Bronchial epithelial cell (primary cell): ENCODE measurements at regions not wholly inside any gene's neighbourhood (a gene's known extent, or its start where the extent isn't known, plus 50 kb on each side); places are given as distances from the start of the nearest gene placed in this dataset.

ENCODE experiments used
- DNase-seq: peaks from one replicate; pipeline ENCODE4 v3.0.0-alpha.2; 2010; ENCODE audit warnings: low read depth
- FAIRE-seq: peaks from 2 replicates; lab custom pipeline; 2011; peaks lifted over from hg19 to GRCh38; lab: Jason Lieb, UNC
- H3K27me3 ChIP-seq: 2 replicates; pipeline ENCODE4 v1.5.1; 2011; ENCODE audit warnings: low read length; ENCODE audit not compliant: control insufficient read depth, insufficient read depth
- H3K36me3 ChIP-seq: 2 replicates; pipeline ENCODE4 v1.5.1; 2011; ENCODE audit warnings: low read length; ENCODE audit not compliant: control insufficient read depth, insufficient read depth
- H3K4me3 ChIP-seq: 2 replicates; pipeline ENCODE4 v1.5.1; 2011; ENCODE audit warnings: mild to moderate bottlenecking, low read depth, low read length, control low read depth
- TF ChIP-seq, protein P1 (sequence below): IDR thresholded peaks from 2 replicates; pipeline ENCODE4 v1.5.1; 2011; ENCODE audit warnings: mild to moderate bottlenecking, moderate library complexity, low read length, control low read depth, inconsistent platforms; ENCODE audit not compliant: insufficient read depth, severe bottlenecking

DNA sequence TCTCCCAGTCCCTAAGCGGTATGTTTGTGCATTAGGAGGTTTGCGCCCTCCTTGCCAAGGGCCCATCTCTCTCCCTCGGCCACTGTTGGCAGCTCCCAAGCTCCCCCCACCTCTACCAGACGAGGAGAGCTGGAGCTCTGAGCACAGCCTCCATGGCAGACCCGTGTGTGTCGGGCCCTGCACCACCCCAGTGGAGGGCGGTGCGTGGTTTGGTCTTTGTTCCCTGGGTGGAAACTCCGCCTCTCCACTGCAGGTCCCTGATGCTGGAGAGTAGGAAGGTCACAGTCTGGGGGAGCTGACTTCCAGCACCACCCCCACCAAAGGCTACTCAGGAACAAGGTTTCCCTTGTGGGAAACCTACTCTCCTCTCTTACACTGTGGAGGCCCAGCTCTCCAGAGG is 162.6 kb upstream of the FHL2 start:
- TF ChIP-seq, protein P1, sequence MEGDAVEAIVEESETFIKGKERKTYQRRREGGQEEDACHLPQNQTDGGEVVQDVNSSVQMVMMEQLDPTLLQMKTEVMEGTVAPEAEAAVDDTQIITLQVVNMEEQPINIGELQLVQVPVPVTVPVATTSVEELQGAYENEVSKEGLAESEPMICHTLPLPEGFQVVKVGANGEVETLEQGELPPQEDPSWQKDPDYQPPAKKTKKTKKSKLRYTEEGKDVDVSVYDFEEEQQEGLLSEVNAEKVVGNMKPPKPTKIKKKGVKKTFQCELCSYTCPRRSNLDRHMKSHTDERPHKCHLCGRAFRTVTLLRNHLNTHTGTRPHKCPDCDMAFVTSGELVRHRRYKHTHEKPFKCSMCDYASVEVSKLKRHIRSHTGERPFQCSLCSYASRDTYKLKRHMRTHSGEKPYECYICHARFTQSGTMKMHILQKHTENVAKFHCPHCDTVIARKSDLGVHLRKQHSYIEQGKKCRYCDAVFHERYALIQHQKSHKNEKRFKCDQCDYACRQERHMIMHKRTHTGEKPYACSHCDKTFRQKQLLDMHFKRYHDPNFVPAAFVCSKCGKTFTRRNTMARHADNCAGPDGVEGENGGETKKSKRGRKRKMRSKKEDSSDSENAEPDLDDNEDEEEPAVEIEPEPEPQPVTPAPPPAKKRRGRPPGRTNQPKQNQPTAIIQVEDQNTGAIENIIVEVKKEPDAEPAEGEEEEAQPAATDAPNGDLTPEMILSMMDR: no peak
- DNase-seq (no peak), FAIRE-seq (no peak)
- peaks cover 6% of the 10 kb centered on the region for H3K27me3 ChIP-seq
- no peaks in the 10 kb centered on the region for H3K36me3 ChIP-seq
- H3K4me3 ChIP-seq: no peak overlapping the region

DNA sequence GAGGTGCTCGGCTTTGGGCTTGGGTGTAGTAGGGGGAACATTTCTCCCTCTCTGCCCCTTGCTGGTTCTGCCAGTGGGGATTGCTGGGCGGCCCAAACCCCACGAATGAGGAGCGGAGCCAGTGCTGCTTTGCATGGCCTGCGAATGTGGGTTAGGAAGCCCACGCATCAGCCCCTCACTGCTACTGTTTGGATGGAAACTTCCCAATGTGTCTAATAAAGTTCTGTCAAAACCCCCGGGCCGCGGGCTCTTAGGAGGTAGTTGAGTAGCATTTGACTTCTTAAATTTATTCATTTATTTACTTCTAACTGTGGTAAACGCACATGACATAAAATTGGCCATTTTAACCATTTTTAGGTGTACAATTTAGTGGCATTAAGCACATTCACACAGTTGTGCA is 161.3 kb upstream of the FHL2 start:
- TF ChIP-seq, protein P1: no peak

DNA sequence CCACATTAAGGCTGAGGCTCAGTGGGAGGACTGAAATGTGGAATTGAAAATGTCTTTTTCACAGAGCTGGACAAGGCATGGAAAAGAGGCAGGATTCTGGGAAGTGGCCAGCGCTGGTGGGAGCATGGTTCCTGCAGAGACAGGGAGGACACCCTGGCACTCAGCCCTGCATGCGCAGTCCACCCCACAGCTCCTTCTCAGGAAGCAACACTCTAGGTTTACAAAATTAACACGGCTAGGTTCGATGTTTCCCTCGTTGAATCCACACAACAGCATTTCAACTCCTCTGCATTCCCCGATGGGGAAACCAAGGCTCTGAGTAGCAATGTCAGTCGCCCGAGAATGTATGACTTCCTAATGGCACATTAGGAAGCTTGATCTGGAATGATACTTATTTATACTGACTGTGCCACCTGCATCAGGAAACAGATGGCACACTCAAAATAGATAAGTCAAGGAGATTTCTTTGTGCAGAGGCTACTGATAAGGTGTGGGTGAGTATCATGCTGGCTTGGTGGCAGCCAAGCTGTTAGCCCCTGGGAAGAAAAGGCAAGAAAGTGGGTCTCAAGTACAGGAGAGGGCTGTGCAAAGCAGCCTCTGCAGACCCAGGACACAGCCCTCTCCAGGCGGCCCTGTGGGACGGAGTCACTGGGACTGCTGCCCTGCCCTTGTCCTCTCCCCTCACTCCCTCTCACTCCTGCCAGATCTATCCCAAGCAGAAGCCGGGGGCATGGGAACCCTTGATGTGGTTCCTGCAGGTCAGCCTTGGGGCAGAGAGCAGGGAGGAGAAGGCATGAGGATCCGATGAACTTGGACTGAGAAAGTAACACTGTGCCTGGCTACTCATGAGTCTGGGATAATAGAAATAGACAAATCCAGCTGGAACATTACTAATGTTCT is 158.4 kb upstream of the FHL2 start:
- H3K4me3 ChIP-seq: no peak overlapping the region
- no peak for DNase-seq
- H3K36me3 ChIP-seq: no peaks in the 10 kb centered on the region
- FAIRE-seq: no peak
- H3K27me3 ChIP-seq: peaks cover 5% of the 10 kb centered on the region
- TF ChIP-seq, protein P1: no peak

More for the DNA sequence above, 161.3 kb upstream of the FHL2 start:
- no peak overlapping the region for H3K4me3 ChIP-seq
- no peaks in the 10 kb centered on the region for H3K36me3 ChIP-seq
- FAIRE-seq (no peak), DNase-seq (no peak)
- H3K27me3 ChIP-seq: peaks cover 5% of the 10 kb centered on the region

DNA sequence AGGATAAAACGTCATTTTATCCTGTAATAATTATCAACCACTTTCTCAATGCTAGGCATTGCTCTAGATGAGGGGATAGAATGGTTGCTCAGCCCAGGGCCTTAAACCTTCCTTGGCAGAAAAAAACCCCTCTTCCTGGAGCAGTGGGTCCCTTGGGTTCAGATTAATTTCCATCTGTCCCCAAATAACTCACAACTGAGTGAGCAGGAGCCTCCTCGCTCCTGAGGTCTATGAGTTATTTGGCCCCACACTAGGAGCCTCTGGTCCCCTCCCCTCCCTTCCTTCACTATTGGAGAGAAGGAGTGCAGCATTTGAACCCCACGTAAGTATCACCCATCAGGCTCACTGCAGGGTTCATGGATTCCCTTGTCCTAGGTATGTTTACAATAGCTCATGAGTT is 157.5 kb upstream of the FHL2 start:
- TF ChIP-seq, protein P1: no peak
- FAIRE-seq (no peak), DNase-seq (no peak)
- no peaks in the 10 kb centered on the region for H3K36me3 ChIP-seq
- peaks cover 5% of the 10 kb centered on the region for H3K27me3 ChIP-seq
- H3K4me3 ChIP-seq: no peak overlapping the region

- no peak for FAIRE-seq
- Histone ChIP-seq H3K36me3 (no peaks in the 10 kb centered on the region), H3K4me3 (no peak overlapping the region), H3K27me3 (peaks cover 5% of the 10 kb centered on the region)
- TF ChIP-seq, protein P1: no peak
- no peak for DNase-seq
These were observed 155.4 kb upstream of the FHL2 start for GRCh38 chr2:105554235-105554634.
